ENCODE measurements at regions not wholly inside any gene's neighbourhood (a gene's known extent, or its start where the extent isn't known, plus 50 kb on each side); places are given as distances from the start of the nearest gene placed in this dataset.

DNA sequence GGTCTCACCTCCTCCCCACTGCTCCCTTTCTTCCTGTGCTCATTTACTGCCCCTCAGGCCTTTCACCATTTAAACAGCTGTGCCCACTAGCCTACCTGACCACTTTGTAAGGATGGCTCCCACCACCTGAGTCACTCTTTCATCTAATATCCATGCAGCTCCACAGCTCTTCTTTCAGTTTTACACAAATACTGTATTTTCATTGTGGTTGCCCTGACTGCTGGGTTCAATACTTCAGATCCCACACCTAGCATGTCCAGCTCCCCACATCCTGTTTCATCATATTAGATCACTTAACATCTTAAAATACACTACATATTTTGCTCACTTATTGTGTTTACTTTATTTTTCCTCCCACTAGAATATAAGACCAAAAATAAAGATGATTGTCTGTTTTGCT lies 1110.6 kb downstream of the TSN start:
- no peak for TF ChIP-seq POLR2AphosphoS5 (IDR thresholded peaks at IDR 0.05; ENCODE audit: low read depth)
- TF ChIP-seq CTCF (IDR thresholded peaks at IDR 0.05; ENCODE audit: insufficient read depth, low read length) = no peak
- no peak for TF ChIP-seq REST (IDR thresholded peaks at IDR 0.05; ENCODE audit: insufficient replicate concordance, low read depth)
- TF ChIP-seq GABPA (IDR thresholded peaks at IDR 0.05; ENCODE audit: low read depth) = no peak
- TF ChIP-seq SPI1 (IDR thresholded peaks at IDR 0.05; ENCODE audit: borderline replicate concordance, low read depth) = no peak
- peaks cover 2% of the 10 kb centered on the region for H3K27me3 ChIP-seq (ENCODE audit: insufficient read depth, poor library complexity, severe bottlenecking)
- no peak overlapping the region for H3K27ac ChIP-seq (replicated peaks)
- no peak for DNase-seq (ENCODE audit: low read depth in 1 of 2, low spot score in 1 of 2)
- no peak overlapping the region for H3K4me3 ChIP-seq (replicated peaks; ENCODE audit: insufficient read depth, low read length)

DNA sequence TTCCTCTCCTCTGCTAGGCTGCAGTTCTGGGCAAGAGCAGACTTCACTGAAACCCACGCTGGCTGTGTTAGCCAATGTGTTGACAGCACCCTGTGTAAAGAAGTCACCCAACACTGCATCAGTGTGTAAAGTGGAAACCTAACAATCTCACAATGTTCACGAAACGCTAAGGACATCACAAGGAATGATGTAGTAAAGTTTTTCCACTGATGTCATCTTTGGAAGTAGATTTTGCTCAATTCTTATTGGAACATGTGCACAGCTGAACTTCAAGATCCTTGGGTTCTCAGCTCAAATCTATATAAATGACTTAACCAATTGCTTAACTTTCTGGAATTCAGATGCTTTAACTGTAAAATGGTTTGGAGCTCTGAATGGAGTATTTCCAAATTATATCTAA lies 1112.5 kb downstream of the TSN start:
- H3K27me3 ChIP-seq (ENCODE audit: insufficient read depth, poor library complexity, severe bottlenecking) = no peaks in the 10 kb centered on the region
- no peak for TF ChIP-seq POLR2AphosphoS5 (IDR thresholded peaks at IDR 0.05; ENCODE audit: low read depth)
- no peak for TF ChIP-seq GABPA (IDR thresholded peaks at IDR 0.05; ENCODE audit: low read depth)
- no peak for TF ChIP-seq REST (IDR thresholded peaks at IDR 0.05; ENCODE audit: insufficient replicate concordance, low read depth)
- TF ChIP-seq SPI1 (IDR thresholded peaks at IDR 0.05; ENCODE audit: borderline replicate concordance, low read depth) = no peak
- TF ChIP-seq CTCF (IDR thresholded peaks at IDR 0.05; ENCODE audit: insufficient read depth, low read length) = no peak
- no peak overlapping the region for H3K4me3 ChIP-seq (replicated peaks; ENCODE audit: insufficient read depth, low read length)
- no peak overlapping the region for H3K27ac ChIP-seq (replicated peaks)
- DNase-seq (ENCODE audit: low read depth in 1 of 2, low spot score in 1 of 2) = no peak

- Histone ChIP-seq H3K4me3 (replicated peaks; ENCODE audit: insufficient read depth, low read length) (no peak overlapping the region), H3K27me3 (ENCODE audit: insufficient read depth, poor library complexity, severe bottlenecking) (no peaks in the 10 kb centered on the region), H3K27ac (replicated peaks) (no peak overlapping the region)
- TF ChIP-seq SPI1 (IDR thresholded peaks at IDR 0.05; ENCODE audit: borderline replicate concordance, low read depth) (no peak), REST (IDR thresholded peaks at IDR 0.05; ENCODE audit: insufficient replicate concordance, low read depth) (no peak), POLR2AphosphoS5 (IDR thresholded peaks at IDR 0.05; ENCODE audit: low read depth) (no peak), CTCF (IDR thresholded peaks at IDR 0.05; ENCODE audit: insufficient read depth, low read length) (no peak), GABPA (IDR thresholded peaks at IDR 0.05; ENCODE audit: low read depth) (no peak)
- DNase-seq (ENCODE audit: low read depth in 1 of 2, low spot score in 1 of 2) = no peak
These were observed 1113.3 kb downstream of the TSN start for GRCh38 chr2:122868646-122869275.

All from HL-60 (cell line).